ENCODE measurements at regions not wholly inside any gene's neighbourhood (a gene's known extent, or its start where the extent isn't known, plus 50 kb on each side); places are given as distances from the start of the nearest gene placed in this dataset.
"Not testable (repeated sequence)": the region's sequence is repeated elsewhere in the genome, so short reads cannot be mapped to it uniquely, and the experiment has no call there.

GRCh38 chr2:144632809-144633208, 112.9 kb upstream of the ZEB2 start:
- DNase-seq (ENCODE audit: low read depth in 3 of 3): no peak

GRCh38 chr2:144631636-144632035, 111.7 kb upstream of the ZEB2 start:
- no peak for DNase-seq (ENCODE audit: low read depth in 3 of 3)

- DNase-seq (ENCODE audit: low read depth in 3 of 3): no peak
Observed at GRCh38 chr2:144630459-144631215, 110.7 kb upstream of the ZEB2 start.

GRCh38 chr2:144629935-144630334, 110.0 kb upstream of the ZEB2 start:
- DNase-seq (ENCODE audit: low read depth in 3 of 3): no peak

- no peak for DNase-seq (ENCODE audit: low read depth in 3 of 3)
Observed at GRCh38 chr2:144628566-144628965, 108.6 kb upstream of the ZEB2 start.

- no peak for DNase-seq (ENCODE audit: low read depth in 3 of 3)
Observed at GRCh38 chr2:144625626-144626025, 105.7 kb upstream of the ZEB2 start.

GRCh38 chr2:144625226-144625625, 105.3 kb upstream of the ZEB2 start:
- DNase-seq (ENCODE audit: low read depth in 3 of 3): no peak

- DNase-seq (ENCODE audit: low read depth in 3 of 3): no peak
Observed at GRCh38 chr2:144624451-144624850, 104.5 kb upstream of the ZEB2 start.

- DNase-seq (ENCODE audit: low read depth in 3 of 3): not testable (repeated sequence)
Observed at GRCh38 chr2:144622373-144622772, 102.5 kb upstream of the ZEB2 start.

GRCh38 chr2:144621266-144621665, 101.3 kb upstream of the ZEB2 start:
- no peak for DNase-seq (ENCODE audit: low read depth in 3 of 3)

- DNase-seq (ENCODE audit: low read depth in 3 of 3): no peak
Observed at GRCh38 chr2:144619760-144620159, 99.8 kb upstream of the ZEB2 start.

- DNase-seq (ENCODE audit: low read depth in 3 of 3): not testable (repeated sequence)
Observed at GRCh38 chr2:144617171-144617570, 97.3 kb upstream of the ZEB2 start.

GRCh38 chr2:144615866-144616565, 96.1 kb upstream of the ZEB2 start:
- DNase-seq (ENCODE audit: low read depth in 3 of 3): no peak

GRCh38 chr2:144607891-144608521, 88.1 kb upstream of the ZEB2 start:
- DNase-seq (ENCODE audit: low read depth in 3 of 3): no peak

GRCh38 chr2:144607099-144607498, 87.2 kb upstream of the ZEB2 start:
- DNase-seq (ENCODE audit: low read depth in 3 of 3): no peak

- no peak for DNase-seq (ENCODE audit: low read depth in 3 of 3)
Observed at GRCh38 chr2:144606466-144607095, 86.7 kb upstream of the ZEB2 start.

- DNase-seq (ENCODE audit: low read depth in 3 of 3): no peak
Observed at GRCh38 chr2:144605231-144605840, 85.4 kb upstream of the ZEB2 start.

- no peak for DNase-seq (ENCODE audit: low read depth in 3 of 3)
Observed at GRCh38 chr2:144603334-144603733, 83.4 kb upstream of the ZEB2 start.

- no peak for DNase-seq (ENCODE audit: low read depth in 3 of 3)
Observed at GRCh38 chr2:144598906-144599305, 79.0 kb upstream of the ZEB2 start.

- no peak for DNase-seq (ENCODE audit: low read depth in 3 of 3)
Observed at GRCh38 chr2:144597894-144598593, 78.1 kb upstream of the ZEB2 start.

GRCh38 chr2:144597388-144597787, 77.5 kb upstream of the ZEB2 start:
- DNase-seq (ENCODE audit: low read depth in 3 of 3): no peak
